D341Med (cell line): ENCODE measurements at regions not wholly inside any gene's neighbourhood (a gene's known extent, or its start where the extent isn't known, plus 50 kb on each side); places are given as distances from the start of the nearest gene placed in this dataset.
"Not testable (repeated sequence)": the region's sequence is repeated elsewhere in the genome, so short reads cannot be mapped to it uniquely, and the experiment has no call there.

Experiments
- DNase-seq: peaks from one replicate; pipeline ENCODE4 v3.0.0; 2012; ENCODE audit warnings: low spot score

- DNase-seq, result not testable (repeated sequence)
These were observed 78.0 kb upstream of the ADGRL1 start for GRCh38 chr19:14283813-14284520.

- DNase-seq, result not testable (repeated sequence)
These were observed 73.3 kb upstream of the ADGRL1 start for GRCh38 chr19:14279270-14279669.

GRCh38 chr19:14277608-14278007 lies 71.6 kb upstream of the ADGRL1 start:
- no peak for DNase-seq

DNA sequence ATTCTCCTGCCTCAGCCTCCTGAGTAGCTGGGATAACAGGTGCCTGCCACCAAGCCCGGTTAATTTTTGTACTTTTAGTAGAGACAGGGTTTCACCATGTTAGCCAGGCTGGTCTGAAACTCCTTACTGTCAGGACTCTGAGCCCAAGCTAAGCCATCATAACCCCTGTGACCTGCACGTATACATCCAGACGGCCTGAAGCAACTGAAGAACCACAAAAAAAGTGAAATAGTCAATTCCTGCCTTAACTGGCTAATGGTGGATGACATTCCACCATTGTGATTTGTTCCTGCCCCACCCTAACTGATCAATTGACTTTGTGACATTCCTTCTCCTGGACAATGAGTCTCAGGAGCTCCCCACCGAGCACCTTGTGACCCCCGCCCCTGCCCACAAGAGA lies 69.9 kb upstream of the ADGRL1 start:
- DNase-seq, result not testable (repeated sequence)

DNA sequence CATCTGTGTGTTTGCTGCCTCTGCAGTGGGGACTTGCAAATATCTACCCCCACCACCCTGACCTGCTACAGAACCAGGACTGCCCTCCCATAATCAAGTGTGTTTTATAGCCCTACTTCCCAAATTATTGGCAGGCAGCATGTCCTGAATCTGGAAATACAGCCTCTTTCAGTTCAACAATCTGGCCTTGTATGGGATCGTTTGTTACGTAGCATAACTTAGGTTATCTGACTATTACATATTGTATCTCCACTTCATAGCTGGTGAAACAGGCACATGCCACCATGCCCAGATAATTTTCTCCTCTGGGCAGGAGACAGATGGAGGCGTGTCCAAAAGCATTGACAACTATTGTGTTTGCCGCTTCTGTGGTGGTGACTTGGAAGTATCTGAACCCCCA lies 66.7 kb upstream of the ADGRL1 start:
- no peak for DNase-seq

DNA sequence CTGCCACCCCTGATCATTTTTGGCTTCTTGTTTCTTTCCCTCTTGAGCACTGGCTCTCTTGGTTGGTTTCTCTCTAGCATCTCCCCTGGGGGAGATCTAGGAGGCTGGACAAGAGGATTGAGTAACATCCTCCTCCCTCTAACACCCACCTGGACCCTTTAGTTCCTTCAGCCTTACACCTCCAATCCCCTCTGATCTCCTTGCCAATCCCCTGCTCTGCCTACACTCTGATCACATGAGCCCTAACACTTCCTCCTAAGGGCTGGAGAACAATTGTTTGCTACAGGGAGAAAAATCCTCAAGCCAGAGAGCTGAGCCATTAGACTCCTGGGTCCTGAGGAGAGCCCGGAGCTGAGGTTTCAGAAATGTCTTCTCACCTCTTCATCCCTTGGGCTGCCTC lies 65.9 kb upstream of the ADGRL1 start:
- no peak for DNase-seq

DNA sequence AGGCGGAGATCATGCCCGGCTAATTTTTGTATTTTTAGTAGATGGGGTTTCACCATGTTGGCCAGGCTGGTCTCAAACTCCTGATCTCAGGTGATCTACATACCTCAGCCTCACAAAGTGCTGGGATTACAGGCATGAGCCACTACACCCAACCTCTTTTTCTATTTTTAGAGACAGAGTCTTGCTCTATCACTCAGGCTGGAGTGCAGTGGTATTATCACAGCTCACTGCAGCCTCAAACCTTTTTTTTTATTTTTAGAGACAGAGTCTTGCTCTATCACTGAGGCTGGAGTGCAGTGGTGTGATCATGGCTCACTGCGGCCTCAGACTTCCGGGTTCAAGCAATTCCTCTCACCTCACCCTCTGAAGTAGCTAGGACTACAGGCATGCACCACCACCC lies 64.6 kb upstream of the ADGRL1 start:
- not testable (repeated sequence) for DNase-seq

DNA sequence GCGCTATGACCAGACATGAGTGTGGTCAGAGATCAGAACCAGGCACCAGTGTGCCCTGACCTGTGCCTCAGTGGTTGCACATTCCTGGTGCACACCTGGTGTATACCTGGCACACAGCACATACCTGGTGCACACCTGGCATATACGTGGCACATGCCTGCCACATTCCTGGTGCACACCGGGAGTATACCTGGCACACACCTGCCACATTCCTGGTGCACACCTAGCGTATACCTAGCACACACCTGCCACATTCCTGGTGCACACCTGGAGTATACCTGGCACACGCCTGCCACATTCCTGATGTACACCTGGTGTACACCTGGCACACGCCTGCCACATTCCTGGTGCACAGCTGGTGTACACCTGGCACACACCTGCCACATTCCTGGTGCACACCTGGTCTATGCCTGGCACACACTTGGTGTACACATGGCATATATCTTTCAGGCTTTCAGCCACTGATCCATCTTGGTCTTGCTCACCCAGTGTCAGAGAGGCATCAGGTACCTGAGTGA lies 61.3 kb upstream of the ADGRL1 start:
- DNase-seq, result no peak

- not testable (repeated sequence) for DNase-seq
These were observed 60.2 kb upstream of the ADGRL1 start for GRCh38 chr19:14266208-14266607.

DNA sequence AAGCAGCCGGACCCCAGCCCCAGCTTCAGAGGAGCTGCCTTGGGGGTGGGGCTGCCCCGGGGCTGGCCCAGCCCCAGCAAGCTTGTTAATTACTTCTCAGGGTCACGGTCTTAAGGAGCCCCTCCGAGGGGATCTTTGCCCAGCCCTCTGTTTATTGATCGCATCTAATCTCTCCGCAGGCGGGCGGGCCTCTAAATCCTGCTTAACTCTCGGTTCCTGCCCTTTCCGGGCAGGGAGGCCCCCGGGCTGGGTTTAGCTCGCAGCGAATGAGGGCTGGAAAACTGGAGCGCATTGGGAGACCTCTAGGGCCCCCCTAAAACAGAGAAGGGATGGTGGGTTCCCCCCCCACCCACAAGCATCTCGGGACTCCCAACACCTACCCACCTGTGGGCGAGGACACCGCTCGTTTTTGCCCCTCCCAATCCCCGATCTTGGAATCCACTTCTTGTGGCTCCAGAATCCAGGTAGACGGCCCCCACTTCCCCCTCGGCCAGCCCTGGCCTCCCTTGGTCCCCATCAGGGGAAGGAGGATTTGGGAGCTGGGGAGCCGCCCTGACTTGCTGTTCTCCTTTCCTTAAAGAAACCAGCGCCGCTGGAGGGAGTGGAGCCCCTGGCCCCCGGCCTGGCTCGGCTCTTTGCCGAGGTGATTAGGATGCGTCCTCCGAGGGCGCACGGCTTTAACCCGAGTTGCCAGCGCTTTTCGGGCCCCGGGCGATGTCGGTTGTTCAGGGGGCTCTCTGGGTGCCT lies 59.5 kb upstream of the ADGRL1 start:
- DNase-seq, result peak; percentile 80

- not testable (repeated sequence) for DNase-seq
These were observed 50.1 kb upstream of the ADGRL1 start for GRCh38 chr19:14255902-14256649.
